Transverse colon (tissue), 4 donors: ENCODE measurements at regions not wholly inside any gene's neighbourhood (a gene's known extent, or its start where the extent isn't known, plus 50 kb on each side); places are given as distances from the start of the nearest gene placed in this dataset.

ENCODE experiments used
- DNase-seq: peaks from one replicate; pipeline ENCODE4 v3.0.0-alpha.2; 2019
- H3K27ac ChIP-seq, 4 donors: fragments of 200-600 bp; sonication (generic); 2 replicates each; pipeline ENCODE4 v1.5.1; 2016 to 2018; ENCODE audit warnings: inconsistent platforms in 4 of 4
- H3K27me3 ChIP-seq: fragments of 200-600 bp; sonication (generic); 2 replicates; pipeline ENCODE4 v1.5.1; 2017; ENCODE audit warnings: inconsistent platforms
- H3K36me3 ChIP-seq, 4 donors: fragments of 200-600 bp; sonication (generic); 2 replicates each; pipeline ENCODE4 v1.5.1; 2017 to 2019; ENCODE audit warnings: inconsistent platforms in 4 of 4
- H3K4me1 ChIP-seq, 4 donors: fragments of 200-600 bp; sonication (generic); 2 replicates each; pipeline ENCODE4 v1.5.1; 2017 to 2020; ENCODE audit warnings: inconsistent platforms in 4 of 4
- H3K4me3 ChIP-seq, 4 donors: fragments of 200-600 bp; sonication (generic); 1 replicate in 1 of 4; 2 replicates in 3 of 4; pipeline versions ENCODE4 v1.5.1 to v1.6.1; 2017 to 2019; ENCODE audit warnings: inconsistent platforms in 4 of 4
- H3K9me3 ChIP-seq, 2 donors: fragments of 200-600 bp; sonication (generic); 2 replicates each; pipeline ENCODE4 v1.5.1; 2017 to 2019; ENCODE audit warnings: inconsistent platforms in 2 of 2
- CTCF ChIP-seq, 5 experiments: fragments of 200-600 bp in 3 of 5; fragments of 450-650 bp in 2 of 5; sonication (generic) in 3 of 5; IDR thresholded peaks; 1 replicate in 2 of 5; 2 replicates in 3 of 5; pipeline ENCODE4 v1.5.1; 2016 to 2017; ENCODE audit warnings: antibody characterized with exemption in 5 of 5, inconsistent platforms in 3 of 5, mild to moderate bottlenecking in 2 of 5, moderate library complexity in 1 of 5
- EP300 ChIP-seq: sonication (generic); formaldehyde crosslinking; IDR thresholded peaks from one replicate; pipeline ENCODE4 v1.6.1; 2017; ENCODE audit warnings: antibody characterized with exemption, low read depth
- POLR2A ChIP-seq: fragments of 450-650 bp; IDR thresholded peaks from one replicate; pipeline ENCODE4 v1.6.1; 2016; ENCODE audit warnings: antibody characterized with exemption, mild to moderate bottlenecking, moderate library complexity
- POLR2AphosphoS5 ChIP-seq, 3 donors: sonication (generic); formaldehyde crosslinking; IDR thresholded peaks; one replicate each; pipeline ENCODE4 v1.6.1; 2016; ENCODE audit warnings: antibody characterized with exemption in 3 of 3
- WGBS, 2 donors: methylation state at CpG; one replicate each; pipeline ENCODE4 v1.1.5; 2018; ENCODE audit warnings: low coverage in 1 of 2; 5-methylcytosine and 5-hydroxymethylcytosine counted together
- in situ Hi-C, 4 donors: fragments of 200-750 bp; cut with MboI; loops; one replicate each; pipeline versions ENCODE4 v1.15.0 to v1.15.1; 2017; ENCODE audit warnings: low sequenced_read_pairs in 3 of 4, low pct_ligation_motif_present in 1 of 4, low pct_unique_long_range_greater_than_20kb in 1 of 4
- intact Hi-C: fragments of 100-400 bp; cut with DNase I; formaldehyde crosslinking; loops from one replicate; pipeline ENCODE4 v1.15.1; 2023; ENCODE audit warnings: low total_unique reads

DNA sequence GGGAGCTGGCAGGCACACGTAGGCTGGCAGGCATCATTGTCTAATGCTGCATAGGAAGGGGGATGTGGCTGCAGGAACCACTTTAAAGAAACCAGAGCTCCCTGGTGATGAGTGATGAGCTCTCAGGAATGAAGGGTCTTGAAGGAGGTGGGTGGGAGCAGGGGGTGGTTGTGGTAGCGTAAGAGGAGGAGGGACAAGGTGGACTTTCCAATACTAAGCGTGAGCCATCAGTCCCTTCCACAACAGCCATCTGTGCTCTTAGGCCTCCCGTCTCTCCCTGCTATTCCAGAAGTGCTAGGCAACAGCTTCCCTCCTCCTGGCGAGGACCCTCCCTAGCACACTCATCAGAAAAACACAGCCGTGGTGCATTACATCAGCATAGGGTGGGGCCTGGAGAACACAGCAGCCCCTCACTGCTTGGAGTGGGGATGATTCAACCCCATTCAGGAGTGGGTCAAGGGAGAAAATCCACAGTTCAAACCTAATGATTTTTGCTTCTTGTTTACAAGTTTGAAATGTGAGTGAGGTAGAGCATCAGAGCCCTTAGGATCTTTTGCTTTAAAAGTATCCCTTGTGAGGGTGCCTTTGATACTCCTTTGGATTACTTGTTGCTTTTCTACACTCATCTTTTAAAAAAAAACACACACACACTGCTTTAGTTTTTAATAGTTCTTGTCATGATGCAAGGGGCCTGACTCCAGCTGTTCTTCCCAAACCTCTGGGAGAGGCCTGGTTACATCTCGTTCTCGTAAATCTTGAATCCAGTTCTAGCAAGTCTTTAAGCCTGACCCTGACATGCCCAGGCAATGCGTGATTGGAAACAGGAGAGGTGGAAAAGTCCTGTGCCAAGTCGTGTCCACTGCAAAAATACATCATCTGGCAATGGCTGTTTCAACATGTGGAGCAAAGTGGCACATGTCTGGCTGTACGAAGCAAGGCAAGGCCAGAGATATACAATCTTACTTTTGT lies 356.4 kb upstream of the DDHD1 start:
- Histone ChIP-seq H3K9me3 (peaks cover 0 to 2% of the 10 kb centered on the region in 2 donors), H3K4me3 (no peak overlapping the region), H3K27ac (peak overlapping the region; percentile 62 to 74 (median 66)), H3K27me3 (no peaks in the 10 kb centered on the region), H3K4me1 (peaks cover 0 to 11% (median 7%) of the 10 kb centered on the region in 4 donors), H3K36me3 (no peaks in the 10 kb centered on the region)
- WGBS, 2 donors, result 36 to 51% methylated on average over 9 to 11 of the region's 11 CpGs
- TF ChIP-seq POLR2AphosphoS5 (IDR thresholded peaks at IDR 0.05), result peak; percentile 63 to 77 (median 65)
- no peak for TF ChIP-seq EP300
- DNase-seq, result peak; percentile 37
- in situ Hi-C loops, result no loop called here
- intact Hi-C loops, result no loop called here

- Histone ChIP-seq H3K4me1 (peaks cover 0 to 6% (median 0%) of the 10 kb centered on the region in 4 donors), H3K27ac (peak overlapping the region in 3 of 4 donors; percentile 5 to 52 (median 13)), H3K4me3 (no peak overlapping the region), H3K27me3 (no peaks in the 10 kb centered on the region), H3K9me3 (peaks cover 3 to 8% of the 10 kb centered on the region in 2 donors), H3K36me3 (no peaks in the 10 kb centered on the region)
- 40 to 47% methylated on average over 3 of the region's 3 CpGs for WGBS, 2 donors
- TF ChIP-seq CTCF (IDR thresholded peaks at IDR 0.05), result no peak
- TF ChIP-seq POLR2AphosphoS5 (IDR thresholded peaks at IDR 0.05), result no peak
- no peak for TF ChIP-seq POLR2A
- no peak for TF ChIP-seq EP300
- DNase-seq, result no peak
- in situ Hi-C loops (no loop called here), intact Hi-C loops (no loop called here)
Observed at GRCh38 chr14:53501361-53502211, 348.5 kb upstream of the DDHD1 start.

GRCh38 chr14:53500191-53500590 lies 347.1 kb upstream of the DDHD1 start:
- WGBS, 2 donors, result 40 to 92% methylated on average over 1 of the region's 1 CpG
- intact Hi-C loops, result no loop called here
- H3K27ac ChIP-seq, result no peak overlapping the region
- DNase-seq, result no peak
- H3K4me1 ChIP-seq, result peaks cover 0 to 6% (median 0%) of the 10 kb centered on the region in 4 donors
- no peaks in the 10 kb centered on the region for H3K36me3 ChIP-seq
- TF ChIP-seq CTCF (IDR thresholded peaks at IDR 0.05) (no peak), POLR2A (no peak), POLR2AphosphoS5 (IDR thresholded peaks at IDR 0.05) (no peak), EP300 (no peak)
- no peak overlapping the region for H3K4me3 ChIP-seq
- in situ Hi-C loops, result no loop called here
- H3K9me3 ChIP-seq, result peaks cover 3 to 8% of the 10 kb centered on the region in 2 donors
- H3K27me3 ChIP-seq, result no peaks in the 10 kb centered on the region

GRCh38 chr14:53496668-53497067 lies 343.5 kb upstream of the DDHD1 start:
- Histone ChIP-seq H3K4me1 (peaks cover 0 to 6% (median 0%) of the 10 kb centered on the region in 4 donors), H3K27me3 (no peaks in the 10 kb centered on the region), H3K27ac (no peak overlapping the region), H3K36me3 (no peaks in the 10 kb centered on the region), H3K9me3 (no peaks in the 10 kb centered on the region), H3K4me3 (no peak overlapping the region)
- in situ Hi-C loops (no loop called here), intact Hi-C loops (no loop called here)
- 83 to 84% methylated on average over 2 of the region's 2 CpGs for WGBS, 2 donors
- DNase-seq, result no peak
- TF ChIP-seq POLR2A (no peak), EP300 (no peak), CTCF (IDR thresholded peaks at IDR 0.05) (no peak), POLR2AphosphoS5 (IDR thresholded peaks at IDR 0.05) (no peak)
